Inflammatory macrophage treated with lipopolysaccharide for 1 hour (primary cell): ENCODE measurements at regions not wholly inside any gene's neighbourhood (a gene's known extent, or its start where the extent isn't known, plus 50 kb on each side); places are given as distances from the start of the nearest gene placed in this dataset.

Experiments used
- DNase-seq, 2 donors: peaks; one replicate each; pipeline ENCODE4 v3.0.0-alpha.2; 2020 to 2022

- peak in 1 of 2 donors; percentile 15 for DNase-seq
Measured at GRCh38 chr9:81848472-81848871, 79.8 kb upstream of the SPATA31D4 start.

- no peak for DNase-seq
Measured at GRCh38 chr9:81849631-81850259, 78.5 kb upstream of the SPATA31D4 start.

- DNase-seq: no peak
Measured at GRCh38 chr9:81850724-81851123, 77.5 kb upstream of the SPATA31D4 start.

GRCh38 chr9:81851340-81851739 is 76.9 kb upstream of the SPATA31D4 start:
- no peak for DNase-seq

- DNase-seq: no peak
Measured at GRCh38 chr9:81852820-81853219, 75.4 kb upstream of the SPATA31D4 start.

GRCh38 chr9:81855538-81855937 is 72.7 kb upstream of the SPATA31D4 start:
- no peak for DNase-seq

- no peak for DNase-seq
Measured at GRCh38 chr9:81858657-81859430, 69.4 kb upstream of the SPATA31D4 start.

GRCh38 chr9:81860581-81860980 is 67.6 kb upstream of the SPATA31D4 start:
- no peak for DNase-seq

- no peak for DNase-seq
Measured at GRCh38 chr9:81861644-81862043, 66.6 kb upstream of the SPATA31D4 start.

- no peak for DNase-seq
Measured at GRCh38 chr9:81868145-81868544, 60.1 kb upstream of the SPATA31D4 start.

GRCh38 chr9:81871695-81872094 is 56.5 kb upstream of the SPATA31D4 start:
- DNase-seq: no peak

GRCh38 chr9:81874250-81874649 is 54.0 kb upstream of the SPATA31D4 start:
- no peak for DNase-seq

- peak; percentile 5 to 15 for DNase-seq
Measured at GRCh38 chr9:81874931-81875330, 53.3 kb upstream of the SPATA31D4 start.

GRCh38 chr9:81877047-81877446 is 51.2 kb upstream of the SPATA31D4 start:
- DNase-seq: no peak
